SK-N-SH treated with all-trans-retinoic acid at 6 μM for 48 hours (cell line): ENCODE measurements at regions not wholly inside any gene's neighbourhood (a gene's known extent, or its start where the extent isn't known, plus 50 kb on each side); places are given as distances from the start of the nearest gene placed in this dataset.

Experiments used
- ZFP3 ChIP-seq: fragments of 250-450 bp; sonication (Bioruptor Pico); IDR thresholded peaks from 2 replicates; pipeline ENCODE4 v1.5.0; 2020; ENCODE audit warnings: mild to moderate bottlenecking, moderate library complexity
- ZFP30 ChIP-seq: fragments of 450-650 bp; formaldehyde crosslinking; IDR thresholded peaks from 2 replicates; pipeline ENCODE4 v1.5.0; 2022; ENCODE audit warnings: mild to moderate bottlenecking, moderate library complexity

GRCh38 chr13:76516586-76516985 lies 369.6 kb downstream of the KCTD12 start:
- TF ChIP-seq ZFP3 (CRISPR knock-in tag) = no peak
- no peak for TF ChIP-seq ZFP30 (CRISPR knock-in tag)
